Heart right ventricle (tissue), 16 donors: ENCODE measurements at regions not wholly inside any gene's neighbourhood (a gene's known extent, or its start where the extent isn't known, plus 50 kb on each side); places are given as distances from the start of the nearest gene placed in this dataset.
A peak's percentile ranks its signal among the peaks of the same experiment; 100 is the strongest.

Experiments
- ATAC-seq, 8 donors: fragments of 200-7000 bp; cut with Tn5 transposase; one replicate each; pipeline ENCODE4 v1.9.1; 2020; ENCODE audit warnings: mild to moderate bottlenecking in 8 of 8, moderate library complexity in 8 of 8, moderate number of reproducible peaks in 1 of 8
- DNase-seq, 2 donors: peaks; one replicate each; pipeline ENCODE4 v3.0.0-alpha.2; 2020
- H3K27ac ChIP-seq, 10 donors: fragments of 200-600 bp; sonication (generic) in 2 of 10; one replicate each; pipeline versions ENCODE4 v1.5.0 to v1.8.0; 2020 to 2022; ENCODE audit warnings: mild to moderate bottlenecking in 3 of 10
- H3K27me3 ChIP-seq, 7 donors: fragments of 200-600 bp; one replicate each; pipeline ENCODE4 v1.8.0; 2021 to 2022; ENCODE audit warnings: mild to moderate bottlenecking in 2 of 7
- H3K36me3 ChIP-seq, 9 donors: fragments of 200-600 bp; sonication (generic) in 1 of 9; one replicate each; pipeline versions ENCODE4 v1.5.0 to v1.8.0; 2020 to 2022; ENCODE audit warnings: mild to moderate bottlenecking in 2 of 9
- H3K4me1 ChIP-seq, 9 donors: fragments of 200-600 bp; sonication (generic) in 1 of 9; one replicate each; pipeline versions ENCODE4 v1.5.0 to v1.8.0; 2020 to 2022; ENCODE audit warnings: mild to moderate bottlenecking in 4 of 9
- H3K4me3 ChIP-seq, 10 donors: fragments of 200-600 bp; sonication (generic) in 2 of 10; one replicate each; pipeline versions ENCODE4 v1.5.0 to v1.8.0; 2020 to 2022; ENCODE audit warnings: mild to moderate bottlenecking in 7 of 10, moderate library complexity in 2 of 10
- H3K9me3 ChIP-seq, 11 donors: fragments of 200-600 bp in 10 of 11; sonication (generic) in 2 of 11; one replicate each; pipeline versions ENCODE4 v1.5.0 to v1.8.0; 2013 to 2022; ENCODE audit warnings: mild to moderate bottlenecking in 2 of 11, control low read depth in 1 of 11, moderate library complexity in 1 of 11
- CTCF ChIP-seq, 9 donors: fragments of 200-600 bp; sonication (generic) in 2 of 9; IDR thresholded peaks; one replicate each; pipeline versions ENCODE4 v1.5.0 to v1.8.0; 2021 to 2022; ENCODE audit warnings: antibody characterized with exemption in 9 of 9, mild to moderate bottlenecking in 5 of 9, moderate library complexity in 1 of 9
- WGBS, 2 donors: extraction: QIAGEN DNeasy Blood & Tissue Kit; methylation state at CpG; one replicate each; pipeline ENCODE4 v1.1.7; 2013; ENCODE audit warnings: inconsistent platforms in 1 of 2; 5-methylcytosine and 5-hydroxymethylcytosine counted together
- intact Hi-C, 10 donors: fragments of 100-400 bp; cut with DNase I; formaldehyde crosslinking; loops; one replicate each; pipeline versions ENCODE4 v1.11.1 to v1.14.2; 2022
- donor health status: Arrhythmogenic right ventricular cardiomyopathy.
- donor health status: ischemic (EF 13 %, LVEDD 7.1; RV severe dilation, severe dysfunction).
- donor health status: healthy with polysubstance abuse.
- donor health status: DM: no; HTN: yes; CAD: no.
- donor health status: DM: no; HTN: no; CAD: no.
- donor health status: ischemic (EF 25% LVEDD 6.9; RV normal size, moderate dysfunction).
- donor health status: ischemic (EF 25% LVEDD 5.7; RV mildly dilated, moderate dysfunction).
- donor health status: healthy.
- donor health status: DM: yes; HTN: yes; CAD: no.
- donor health status: Ischemic cardiomyopathy.
- donor health status: ischemic (EF 35%, LVEDD 5.7; RV mildly dilated, moderate dysfunction).
- donor health status: nonischemic (EF 11% LVEDD 7.7; RV severe dilation, severe dysfunction).
- donor health status: DM: yes; HTN: yes; CAD: no.
- donor health status: PGD.
- donor health status: ischemic (EF 29% LVEDD 5.4; RV normal size, mild dysfunction).
- donor health status: nonischemic (EF 23%, LVEDD 6.1; RV moderate dilation, normal function).

DNA sequence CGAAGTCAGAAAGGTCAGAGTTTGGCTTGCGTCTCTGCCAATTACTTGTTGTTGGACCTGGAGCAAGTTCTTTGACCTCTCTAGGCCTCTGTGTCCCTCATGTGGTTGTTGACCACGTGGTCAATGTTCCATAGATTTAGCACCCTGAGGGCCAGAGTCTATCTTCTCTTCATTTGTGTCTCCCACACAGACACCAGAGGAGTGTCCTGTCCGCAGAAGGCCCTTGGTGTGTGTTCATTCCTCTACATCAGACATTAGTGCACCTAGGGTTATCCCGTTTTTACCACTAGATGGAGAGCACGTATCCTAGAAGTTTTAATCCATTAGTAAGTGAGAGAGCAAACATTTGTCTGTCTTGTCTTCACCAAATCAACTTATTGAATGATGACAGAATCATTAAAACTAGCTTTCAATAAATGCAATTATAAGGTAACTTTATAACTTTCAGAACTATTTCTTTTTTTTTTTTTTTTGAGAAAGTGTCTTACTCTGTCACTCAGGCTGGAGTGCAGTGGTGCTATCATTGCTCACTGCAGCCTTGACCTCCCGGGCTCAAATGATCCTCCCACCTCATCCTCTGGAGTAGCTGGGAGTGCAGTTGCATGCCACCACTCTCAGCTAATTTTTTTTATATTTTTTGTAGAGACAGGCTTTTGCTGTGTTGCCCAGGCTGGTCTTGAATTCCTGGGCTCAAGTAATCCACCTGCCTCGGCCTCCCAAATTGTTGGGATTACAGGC is 122.5 kb upstream of the ANKRD1 start:
- DNase-seq (peak in 1 of 2 donors; percentile 22), ATAC-seq (peak; percentile 58 to 90 (median 84))
- Histone ChIP-seq H3K27ac (no peak overlapping the region), H3K4me1 (peaks cover 0 to 22% (median 0%) of the 10 kb centered on the region in 9 donors), H3K27me3 (no peaks in the 10 kb centered on the region), H3K4me3 (no peak overlapping the region), H3K36me3 (no peaks in the 10 kb centered on the region), H3K9me3 (peaks cover 0 to 3% (median 0%) of the 10 kb centered on the region in 11 donors)
- WGBS, 2 donors: 50 to 52% methylated on average over 8 of the region's 8 CpGs
- intact Hi-C loops: loop anchor here in 8 of 10 donors (2.0 to 10.0 kb wide), 7 partner anchors 34 to 211 kb away; no protein-coding TSS in a partner anchor
- peak; percentile 15 to 69 (median 50) for TF ChIP-seq CTCF (IDR thresholded peaks at IDR 0.05)

DNA sequence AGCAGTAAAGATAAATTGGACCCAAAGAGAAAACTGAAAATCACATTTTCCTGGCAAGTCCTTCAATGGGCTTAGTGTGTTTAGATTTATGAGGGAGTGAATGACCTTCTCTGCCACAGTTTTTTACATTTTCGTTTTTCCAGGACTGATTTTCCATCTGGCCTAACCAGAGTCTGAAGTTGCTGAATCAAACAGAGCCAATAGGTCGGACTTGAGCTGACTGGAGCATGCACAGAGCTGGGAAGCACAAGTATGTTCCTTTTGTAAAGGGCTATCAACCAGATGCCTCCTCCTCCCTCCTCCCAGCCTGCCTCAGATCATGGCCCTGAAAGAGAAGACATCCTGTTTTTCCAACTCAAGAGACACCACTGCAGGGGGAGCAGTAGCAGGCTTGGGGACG is 126.0 kb upstream of the ANKRD1 start:
- no peak for ATAC-seq
- no peaks in the 10 kb centered on the region for H3K36me3 ChIP-seq
- intact Hi-C loops: loop anchor here in 5 of 10 donors (10.0 kb wide), 2 partner anchors 118 to 208 kb away; no protein-coding TSS in a partner anchor
- 31 to 44% methylated on average over 3 of the region's 3 CpGs for WGBS, 2 donors
- no peak overlapping the region for H3K27ac ChIP-seq
- peaks cover 0 to 3% (median 0%) of the 10 kb centered on the region in 11 donors for H3K9me3 ChIP-seq
- no peak overlapping the region for H3K4me3 ChIP-seq
- peaks cover 0 to 54% (median 15%) of the 10 kb centered on the region in 9 donors for H3K4me1 ChIP-seq
- H3K27me3 ChIP-seq: no peaks in the 10 kb centered on the region
- DNase-seq: no peak
- no peak for TF ChIP-seq CTCF (IDR thresholded peaks at IDR 0.05)

DNA sequence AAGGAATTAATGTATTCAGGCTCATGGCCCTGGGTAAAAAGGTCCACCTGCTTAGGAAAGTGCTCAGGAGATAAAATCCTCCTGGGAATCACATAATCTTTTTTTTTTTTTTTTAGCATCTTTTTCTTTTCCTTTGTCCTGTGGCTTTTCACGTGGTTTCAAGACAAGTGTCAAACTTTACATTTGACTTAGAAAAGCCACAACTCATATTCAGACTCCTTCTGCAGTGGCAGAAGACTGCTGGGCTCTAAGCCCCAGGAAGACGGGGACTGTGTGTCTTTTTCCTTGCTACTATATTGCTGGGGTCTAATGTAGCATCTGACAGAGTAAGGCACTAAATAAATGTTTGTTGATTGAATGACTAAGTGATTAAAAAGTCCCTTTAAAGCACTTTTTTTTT is 127.5 kb upstream of the ANKRD1 start:
- 76 to 82% methylated on average over 2 of the region's 2 CpGs for WGBS, 2 donors
- TF ChIP-seq CTCF (IDR thresholded peaks at IDR 0.05): no peak
- ATAC-seq: no peak
- intact Hi-C loops: loop anchor here in 5 of 10 donors (10.0 kb wide), 2 partner anchors 116 to 206 kb away; no protein-coding TSS in a partner anchor
- no peaks in the 10 kb centered on the region for H3K27me3 ChIP-seq
- H3K27ac ChIP-seq: no peak overlapping the region
- H3K4me1 ChIP-seq: peaks cover 0 to 47% (median 15%) of the 10 kb centered on the region in 9 donors
- peaks cover 0 to 3% (median 0%) of the 10 kb centered on the region in 11 donors for H3K9me3 ChIP-seq
- no peak overlapping the region for H3K4me3 ChIP-seq
- H3K36me3 ChIP-seq: no peaks in the 10 kb centered on the region
- DNase-seq: no peak

DNA sequence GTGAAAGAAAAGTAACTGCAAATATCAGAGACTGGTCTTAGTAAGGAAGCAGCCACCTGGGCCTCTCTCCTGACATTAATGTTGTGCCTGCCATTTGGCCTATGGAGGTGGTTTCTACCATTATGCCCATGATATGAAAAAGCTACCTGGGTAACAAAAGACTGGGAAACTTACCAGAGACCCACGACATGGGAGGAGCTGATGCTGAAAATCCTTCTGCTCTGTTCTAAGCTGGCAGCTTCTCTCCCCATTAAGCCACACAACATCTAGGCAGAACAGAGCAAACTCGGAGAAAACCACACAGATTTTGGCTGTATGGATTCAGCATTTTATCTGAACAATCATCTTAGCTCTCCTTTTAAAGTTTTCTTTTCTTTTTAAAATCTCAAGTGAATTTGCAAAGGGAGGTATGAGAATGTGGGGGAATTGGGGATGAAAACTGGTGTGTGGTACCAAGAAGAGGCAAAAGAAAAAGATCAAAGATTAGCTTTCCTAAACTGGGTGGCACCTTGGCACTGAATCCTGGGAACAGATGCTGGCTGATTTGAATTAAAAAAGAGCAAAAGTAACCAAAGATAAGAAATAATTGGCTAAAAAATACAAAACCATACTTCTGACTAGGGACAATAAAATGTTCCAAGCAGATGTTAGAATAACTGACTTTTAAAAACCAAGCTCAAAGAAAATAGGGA is 128.6 kb upstream of the ANKRD1 start:
- Histone ChIP-seq H3K27me3 (no peaks in the 10 kb centered on the region), H3K9me3 (peaks cover 0 to 3% (median 0%) of the 10 kb centered on the region in 11 donors), H3K36me3 (no peaks in the 10 kb centered on the region), H3K4me3 (no peak overlapping the region), H3K4me1 (peaks cover 0 to 42% (median 15%) of the 10 kb centered on the region in 9 donors), H3K27ac (peak overlapping the region in 3 of 10 donors; percentile 3 to 39 (median 32))
- ATAC-seq (no peak), DNase-seq (no peak)
- WGBS, 2 donors: 59 to 73% methylated on average over 2 of the region's 2 CpGs
- TF ChIP-seq CTCF (IDR thresholded peaks at IDR 0.05): no peak
- intact Hi-C loops: loop anchor here in 5 of 10 donors (10.0 kb wide), 2 partner anchors 115 to 205 kb away; no protein-coding TSS in a partner anchor
